HepG2 (cell line): ENCODE measurements at regions not wholly inside any gene's neighbourhood (a gene's known extent, or its start where the extent isn't known, plus 50 kb on each side); places are given as distances from the start of the nearest gene placed in this dataset.

ENCODE experiments used
- CCAR2 ChIP-seq: fragments of 200-400 bp; formaldehyde crosslinking; optimal IDR thresholded peaks from 2 replicates; pipeline ENCODE3; 2018; ENCODE audit warnings: low read depth, mild to moderate bottlenecking, low read length, moderate library complexity
- CEBPG ChIP-seq: IDR thresholded peaks from 2 replicates; pipeline ENCODE4 v1.6.1; 2016
- FOXK1 ChIP-seq: sonication (generic); formaldehyde crosslinking; IDR thresholded peaks from 2 replicates; pipeline ENCODE4 v1.4.0; 2020; ENCODE audit warnings: low read depth, missing genetic modification reagents, borderline replicate concordance
- FOXP1 ChIP-seq, 2 experiments: fragments of 450-650 bp in 1 of 2; IDR thresholded peaks; 2 replicates each; pipeline ENCODE4 v1.6.1; 2017 to 2018; ENCODE audit warnings: antibody characterized with exemption in 1 of 2
- FOXP4 ChIP-seq: sonication (generic); formaldehyde crosslinking; IDR thresholded peaks from 2 replicates; pipeline ENCODE4 v1.4.0; 2020; ENCODE audit warnings: missing genetic modification reagents
- GATAD1 ChIP-seq: IDR thresholded peaks from 2 replicates; pipeline ENCODE4 v1.6.1; 2016; ENCODE audit warnings: missing genetic modification reagents, missing compliant biosample characterization
- HNF4A ChIP-seq: sonication (generic); formaldehyde crosslinking; IDR thresholded peaks from 2 replicates; pipeline ENCODE4 v1.4.0; 2020; ENCODE audit warnings: missing genetic modification reagents
- KAT2B ChIP-seq: fragments of 150-350 bp; IDR thresholded peaks from 2 replicates; pipeline ENCODE4 v1.6.1; 2014; ENCODE audit warnings: low read depth, low read length, borderline replicate concordance
- RXRB ChIP-seq: IDR thresholded peaks from 2 replicates; pipeline ENCODE4 v1.6.1; 2016; ENCODE audit warnings: borderline replicate concordance, missing genetic modification reagents, missing compliant biosample characterization
- SALL1 ChIP-seq: sonication (generic); formaldehyde crosslinking; IDR thresholded peaks from 2 replicates; pipeline ENCODE4 v1.8.0; 2022; ENCODE audit warnings: mild to moderate bottlenecking, missing genetic modification reagents
- SMAD1 ChIP-seq: sonication (generic); formaldehyde crosslinking; IDR thresholded peaks from 2 replicates; pipeline ENCODE4 v1.4.0; 2020; ENCODE audit warnings: missing genetic modification reagents, low read depth, mild to moderate bottlenecking, borderline replicate concordance
- SOX5 ChIP-seq: IDR thresholded peaks from 2 replicates; pipeline ENCODE4 v1.6.1; 2016; ENCODE audit warnings: borderline replicate concordance
- ZBTB1 ChIP-seq: sonication (generic); formaldehyde crosslinking; IDR thresholded peaks from 2 replicates; pipeline ENCODE4 v1.4.0; 2020; ENCODE audit warnings: missing genetic modification reagents, borderline replicate concordance
- ZBTB43 ChIP-seq: sonication (generic); formaldehyde crosslinking; conservative IDR thresholded peaks from 2 replicates; pipeline ENCODE4 v1.4.0; 2020; ENCODE audit warnings: missing genetic modification reagents
- ZFP90 ChIP-seq: sonication (generic); formaldehyde crosslinking; IDR thresholded peaks from 2 replicates; pipeline ENCODE4 v1.8.0; 2022; ENCODE audit warnings: missing genetic modification reagents, mild to moderate bottlenecking, inconsistent platforms, borderline replicate concordance
- ZNF264 ChIP-seq: sonication (generic); formaldehyde crosslinking; IDR thresholded peaks from 2 replicates; pipeline ENCODE4 v1.4.0; 2020; ENCODE audit warnings: missing genetic modification reagents
- ZNF563 ChIP-seq: sonication (generic); formaldehyde crosslinking; IDR thresholded peaks from 2 replicates; pipeline ENCODE4 v1.8.0; 2022; ENCODE audit warnings: mild to moderate bottlenecking, moderate library complexity, missing genetic modification reagents
- ZNF644 ChIP-seq: IDR thresholded peaks from 2 replicates; pipeline ENCODE4 v1.6.1; 2016; ENCODE audit warnings: low read depth
- ZUFSP ChIP-seq: sonication (generic); formaldehyde crosslinking; IDR thresholded peaks from 2 replicates; pipeline ENCODE4 v1.9.0; 2021; ENCODE audit warnings: missing genetic modification reagents, mild to moderate bottlenecking, borderline replicate concordance

- TF ChIP-seq ZUFSP (CRISPR knock-in tag) (no peak), CCAR2 (no peak), ZNF264 (CRISPR knock-in tag) (0 out of 2 replicates have a peak, but pooled peaks have one; percentile 30), RXRB (peak; percentile 15; the same call in 1 of the 2 replicates), ZBTB43 (CRISPR knock-in tag) (0 out of 2 replicates have a peak, but pooled peaks have one; percentile 35), SMAD1 (CRISPR knock-in tag) (no peak), ZNF644 (peak; percentile 49; the same call in 1 of the 2 replicates), GATAD1 (no peak), FOXK1 (peak; percentile 20; the same call in 1 of the 2 replicates), SALL1 (peak; percentile 47), CEBPG (CRISPR knock-in tag) (peak; percentile 94), ZBTB1 (CRISPR knock-in tag) (no peak), FOXP1 (IDR thresholded peaks at IDR 0.05) (no peak), FOXP1 (CRISPR knock-in tag; IDR thresholded peaks at IDR 0.05) (peak; percentile 27; the same call in 1 of the 2 replicates), ZNF563 (CRISPR knock-in tag) (no peak), HNF4A (CRISPR knock-in tag) (peak; percentile 37), FOXP4 (CRISPR knock-in tag) (peak; percentile 53; the same call in 1 of the 2 replicates), KAT2B (no peak), ZFP90 (CRISPR knock-in tag) (no peak), SOX5 (0 out of 2 replicates have a peak, but pooled peaks have one; percentile 13)
These were observed 63.5 kb upstream of the SPATA13 start (continued) for GRCh38 chr13:24097064-24097463.
